ENCODE measurements at regions not wholly inside any gene's neighbourhood (a gene's known extent, or its start where the extent isn't known, plus 50 kb on each side); places are given as distances from the start of the nearest gene placed in this dataset.
"Not testable (repeated sequence)": the region's sequence is repeated elsewhere in the genome, so short reads cannot be mapped to it uniquely, and the experiment has no call there.

GRCh38 chr6:76495909-76496308 is 423.4 kb upstream of the IMPG1 start:
- WGBS, 4 donors, result 82 to 98% (median 84%) methylated on average over 2 of the region's 2 CpGs
- Histone ChIP-seq H3K27me3 (no peaks in the 10 kb centered on the region), H3K4me3 (no peak overlapping the region), H3K27ac (no peak overlapping the region), H3K9me3 (peaks cover 0 to 30% (median 14%) of the 10 kb centered on the region in 12 donors), H3K36me3 (no peaks in the 10 kb centered on the region), H3K4me1 (no peaks in the 10 kb centered on the region)
- no peak for DNase-seq
- intact Hi-C loops (cut with DNase I), result no loop called here
- TF ChIP-seq POLR2A (IDR thresholded peaks at IDR 0.05), result no peak
- TF ChIP-seq CTCF (IDR thresholded peaks at IDR 0.05), result no peak
- ATAC-seq, result no peak

GRCh38 chr6:76491376-76491775 is 418.9 kb upstream of the IMPG1 start:
- H3K27ac ChIP-seq; H3K4me1 ChIP-seq; H3K36me3 ChIP-seq; intact Hi-C loops (cut with DNase I); H3K27me3 ChIP-seq; ATAC-seq; DNase-seq; H3K4me3 ChIP-seq: not testable (repeated sequence)
- H3K9me3 ChIP-seq, result peaks cover 0 to 31% (median 13%) of the 10 kb centered on the region in 12 donors
- 64 to 89% (median 87%) methylated on average over 3 of the region's 3 CpGs for WGBS, 4 donors

DNA sequence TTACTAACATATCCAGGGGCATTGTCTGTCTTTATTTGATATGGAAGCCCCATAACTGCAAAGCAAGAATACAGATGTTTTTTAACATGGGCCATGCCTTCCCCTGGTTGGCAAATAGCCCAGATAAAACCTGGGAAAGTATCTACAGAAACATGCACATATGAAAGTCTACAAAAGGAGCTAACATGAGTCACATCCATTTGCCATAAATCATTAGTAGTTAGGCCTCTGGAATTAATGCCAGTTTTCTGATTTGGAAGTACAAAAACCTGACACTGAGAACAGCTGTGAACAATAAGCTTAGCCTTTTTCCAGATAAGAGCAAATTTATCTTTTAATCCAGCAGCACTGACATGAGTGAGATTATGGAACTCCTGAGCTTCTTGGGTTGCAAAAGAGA is 418.0 kb upstream of the IMPG1 start:
- H3K9me3 ChIP-seq, result peaks cover 0 to 22% (median 7%) of the 10 kb centered on the region in 12 donors
- ATAC-seq (no peak), DNase-seq (no peak)
- intact Hi-C loops (cut with DNase I), result no loop called here
- no peak overlapping the region for H3K4me3 ChIP-seq
- no peak overlapping the region for H3K27ac ChIP-seq
- H3K4me1 ChIP-seq, result no peaks in the 10 kb centered on the region
- no peaks in the 10 kb centered on the region for H3K36me3 ChIP-seq
- no peak for TF ChIP-seq POLR2A (IDR thresholded peaks at IDR 0.05)
- no peak for TF ChIP-seq CTCF (IDR thresholded peaks at IDR 0.05)
- H3K27me3 ChIP-seq, result no peaks in the 10 kb centered on the region

DNA sequence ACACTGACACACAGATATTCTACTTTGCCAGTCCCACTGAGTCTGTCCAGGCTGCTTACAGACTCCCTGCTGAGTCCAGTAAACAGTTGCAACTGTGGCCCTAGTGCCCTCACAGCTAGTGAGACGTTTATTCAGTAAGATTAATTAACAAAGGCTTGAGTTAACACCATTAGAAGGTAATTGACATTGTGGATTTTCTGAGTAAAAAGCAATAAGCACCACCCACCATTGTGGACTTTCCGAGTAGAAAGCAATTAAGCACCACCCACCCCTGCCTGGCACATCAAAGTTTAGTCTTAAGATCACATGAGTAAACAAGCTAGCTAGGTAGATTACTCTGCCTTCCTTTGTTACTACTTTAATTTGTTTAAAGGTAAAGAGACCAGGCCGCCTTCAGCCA is 408.6 kb upstream of the IMPG1 start:
- intact Hi-C loops (cut with DNase I), result no loop called here
- TF ChIP-seq POLR2A (IDR thresholded peaks at IDR 0.05) (no peak), CTCF (IDR thresholded peaks at IDR 0.05) (no peak)
- 53 to 69% (median 59%) methylated on average over 3 of the region's 3 CpGs for WGBS, 4 donors

DNA sequence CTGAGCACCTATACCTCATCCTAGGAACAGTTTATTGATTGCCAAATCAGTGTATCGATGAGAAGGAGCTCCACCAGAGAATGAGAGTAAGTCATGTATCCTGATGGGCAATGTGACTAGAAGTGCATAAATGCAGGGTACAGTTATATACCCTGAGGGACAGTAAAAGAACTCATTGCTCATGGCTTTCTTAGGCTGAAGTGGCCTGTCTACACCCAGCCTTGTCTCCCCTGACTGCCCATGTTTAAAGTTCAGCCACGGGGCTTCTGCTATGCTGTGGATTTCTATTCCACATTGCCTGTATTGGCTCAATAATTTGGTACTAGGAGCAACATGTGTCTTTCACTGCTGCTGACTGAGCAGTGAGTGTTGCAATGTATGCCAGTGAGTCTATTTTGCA is 400.4 kb upstream of the IMPG1 start:
- WGBS, 4 donors, result 59 to 66% (median 63%) methylated on average over 2 of the region's 2 CpGs
- H3K4me3 ChIP-seq, result no peak overlapping the region
- intact Hi-C loops (cut with DNase I), result no loop called here
- DNase-seq, result no peak
- H3K27me3 ChIP-seq, result no peaks in the 10 kb centered on the region
- no peak overlapping the region for H3K27ac ChIP-seq
- no peak for ATAC-seq
- H3K36me3 ChIP-seq, result no peaks in the 10 kb centered on the region
- no peaks in the 10 kb centered on the region for H3K4me1 ChIP-seq
- TF ChIP-seq POLR2A (IDR thresholded peaks at IDR 0.05), result no peak
- H3K9me3 ChIP-seq, result peaks cover 0 to 9% (median 0%) of the 10 kb centered on the region in 12 donors

More for the DNA sequence above, 408.6 kb upstream of the IMPG1 start:
- Histone ChIP-seq H3K27me3 (no peaks in the 10 kb centered on the region), H3K27ac (no peak overlapping the region), H3K9me3 (peaks cover 0 to 48% (median 8%) of the 10 kb centered on the region in 12 donors), H3K4me3 (no peak overlapping the region), H3K4me1 (no peaks in the 10 kb centered on the region), H3K36me3 (no peaks in the 10 kb centered on the region)
- DNase-seq (no peak), ATAC-seq (no peak)
